Astrocyte of the spinal cord (primary cell): ENCODE measurements at regions not wholly inside any gene's neighbourhood (a gene's known extent, or its start where the extent isn't known, plus 50 kb on each side); places are given as distances from the start of the nearest gene placed in this dataset.

Source experiments
- DNase-seq: peaks from one replicate; pipeline ENCODE4 v3.0.0; 2011; ENCODE audit warnings: low read depth, low spot score
- H3K4me3 ChIP-seq: 2 replicates; pipeline ENCODE4 v1.5.1; 2011; ENCODE audit warnings: low read depth, mild to moderate bottlenecking, low read length, moderate library complexity
- CTCF ChIP-seq: IDR thresholded peaks from 2 replicates; pipeline ENCODE4 v1.5.1; 2012; ENCODE audit warnings: low read depth, mild to moderate bottlenecking, low read length, inconsistent platforms
- in situ Hi-C: cut with HindIII; loops from 2 replicates; pipeline ENCODE4 v1.10.0; 2017; ENCODE audit warnings: low sequenced_read_pairs

- no peak for TF ChIP-seq CTCF
- H3K4me3 ChIP-seq = no peak overlapping the region
- no peak for DNase-seq
- in situ Hi-C loops = no loop called here
These were observed 472.9 kb downstream of the C6orf118 start for GRCh38 chr6:164836486-164836885.

- TF ChIP-seq CTCF = no peak
- in situ Hi-C loops = no loop called here
- H3K4me3 ChIP-seq = no peak overlapping the region
- no peak for DNase-seq
These were observed 477.0 kb downstream of the C6orf118 start for GRCh38 chr6:164832410-164832809.

- no peak for DNase-seq
- no peak overlapping the region for H3K4me3 ChIP-seq
- in situ Hi-C loops = no loop called here
- TF ChIP-seq CTCF = no peak
These were observed 481.9 kb downstream of the C6orf118 start for GRCh38 chr6:164827537-164827936.

- no peak overlapping the region for H3K4me3 ChIP-seq
- in situ Hi-C loops = no loop called here
- no peak for DNase-seq
- TF ChIP-seq CTCF = no peak
These were observed 482.5 kb downstream of the C6orf118 start for GRCh38 chr6:164826831-164827468.

- TF ChIP-seq CTCF = no peak
- in situ Hi-C loops = no loop called here
- no peak overlapping the region for H3K4me3 ChIP-seq
- no peak for DNase-seq
These were observed 484.0 kb downstream of the C6orf118 start for GRCh38 chr6:164825386-164825785.

- in situ Hi-C loops = no loop called here
These were observed 491.7 kb downstream of the C6orf118 start for GRCh38 chr6:164817662-164818061.

More at GRCh38 chr6:164817662-164818061, 491.7 kb downstream of the C6orf118 start:
- no peak for DNase-seq
- no peak for TF ChIP-seq CTCF
- no peak overlapping the region for H3K4me3 ChIP-seq
